ENCODE measurements at regions not wholly inside any gene's neighbourhood (a gene's known extent, or its start where the extent isn't known, plus 50 kb on each side); places are given as distances from the start of the nearest gene placed in this dataset.

- TF ChIP-seq CTCF (IDR thresholded peaks at IDR 0.05; ENCODE audit: insufficient read depth, missing control alignments) = no peak
- FAIRE-seq = no peak
These were observed 266.7 kb downstream of the ALG10 start for GRCh38 chr12:34288963-34289345.

GRCh38 chr12:34289431-34290380, 267.4 kb downstream of the ALG10 start:
- TF ChIP-seq CTCF (IDR thresholded peaks at IDR 0.05; ENCODE audit: insufficient read depth, missing control alignments) = no peak
- FAIRE-seq (no peak), DNase-seq (ENCODE audit: insufficient read length, low spot score) (no peak)

More at GRCh38 chr12:34288963-34289345, 266.7 kb downstream of the ALG10 start:
- DNase-seq (ENCODE audit: insufficient read length, low spot score) = no peak

GRCh38 chr12:34290381-34290995, 268.2 kb downstream of the ALG10 start:
- FAIRE-seq (no peak), DNase-seq (ENCODE audit: insufficient read length, low spot score) (no peak)
- no peak for TF ChIP-seq CTCF (IDR thresholded peaks at IDR 0.05; ENCODE audit: insufficient read depth, missing control alignments)

GRCh38 chr12:34291001-34291400, 268.7 kb downstream of the ALG10 start:
- no peak for FAIRE-seq
- TF ChIP-seq CTCF (IDR thresholded peaks at IDR 0.05; ENCODE audit: insufficient read depth, missing control alignments) = no peak
- no peak for DNase-seq (ENCODE audit: insufficient read length, low spot score)

- FAIRE-seq (no peak), DNase-seq (ENCODE audit: insufficient read length, low spot score) (no peak)
- TF ChIP-seq CTCF (IDR thresholded peaks at IDR 0.05; ENCODE audit: insufficient read depth, missing control alignments) = no peak
These were observed 269.2 kb downstream of the ALG10 start for GRCh38 chr12:34291426-34291901.

- no peak for TF ChIP-seq CTCF (IDR thresholded peaks at IDR 0.05; ENCODE audit: insufficient read depth, missing control alignments)
- FAIRE-seq (no peak), DNase-seq (ENCODE audit: insufficient read length, low spot score) (no peak)
These were observed 270.7 kb downstream of the ALG10 start for GRCh38 chr12:34292736-34293625.
